ENCODE measurements at regions not wholly inside any gene's neighbourhood (a gene's known extent, or its start where the extent isn't known, plus 50 kb on each side); places are given as distances from the start of the nearest gene placed in this dataset.

GRCh38 chr4:123545667-123546572 lies 149.3 kb downstream of the SPRY1 start:
- no peak for DNase-seq

- DNase-seq: no peak
These were observed 150.0 kb downstream of the SPRY1 start for GRCh38 chr4:123546573-123547060.

GRCh38 chr4:123547216-123548165 lies 150.9 kb downstream of the SPRY1 start:
- DNase-seq: no peak

- DNase-seq: no peak
These were observed 156.7 kb downstream of the SPRY1 start for GRCh38 chr4:123553279-123553678.

- DNase-seq: no peak
These were observed 157.4 kb downstream of the SPRY1 start for GRCh38 chr4:123553733-123554637.

- no peak for DNase-seq
These were observed 158.2 kb downstream of the SPRY1 start for GRCh38 chr4:123554801-123555232.

- no peak for DNase-seq
These were observed 158.7 kb downstream of the SPRY1 start for GRCh38 chr4:123555233-123555806.

GRCh38 chr4:123555807-123556273 lies 159.2 kb downstream of the SPRY1 start:
- DNase-seq: no peak

GRCh38 chr4:123556526-123556925 lies 159.9 kb downstream of the SPRY1 start:
- DNase-seq: no peak

- DNase-seq: no peak
These were observed 161.4 kb downstream of the SPRY1 start for GRCh38 chr4:123557857-123558536.

- DNase-seq: no peak
These were observed 162.3 kb downstream of the SPRY1 start for GRCh38 chr4:123558865-123559264.

- DNase-seq: no peak
These were observed 163.6 kb downstream of the SPRY1 start for GRCh38 chr4:123559955-123560871.

- DNase-seq: no peak
These were observed 164.9 kb downstream of the SPRY1 start for GRCh38 chr4:123561525-123561924.

- no peak for DNase-seq
These were observed 166.6 kb downstream of the SPRY1 start for GRCh38 chr4:123562994-123563750.

GRCh38 chr4:123564758-123565346 lies 168.3 kb downstream of the SPRY1 start:
- peak; percentile 34 for DNase-seq

- DNase-seq: no peak
These were observed 172.3 kb downstream of the SPRY1 start for GRCh38 chr4:123568936-123569335.

GRCh38 chr4:123569541-123569940 lies 172.9 kb downstream of the SPRY1 start:
- DNase-seq: no peak

- no peak for DNase-seq
These were observed 177.4 kb downstream of the SPRY1 start for GRCh38 chr4:123573866-123574508.
